Testis (tissue), 2 donors: ENCODE measurements at regions not wholly inside any gene's neighbourhood (a gene's known extent, or its start where the extent isn't known, plus 50 kb on each side); places are given as distances from the start of the nearest gene placed in this dataset.

Source experiments
- CTCF ChIP-seq, 3 experiments: fragments of 450-650 bp in 2 of 3; fragments of 200-600 bp in 1 of 3; sonication (generic) in 1 of 3; IDR thresholded peaks; one replicate each; pipeline ENCODE4 v1.5.1; 2016 to 2019; ENCODE audit warnings: antibody characterized with exemption in 3 of 3, mild to moderate bottlenecking in 2 of 3, moderate library complexity in 1 of 3
- POLR2A ChIP-seq: fragments of 450-650 bp; IDR thresholded peaks from one replicate; pipeline ENCODE4 v1.6.1; 2017; ENCODE audit warnings: antibody characterized with exemption, mild to moderate bottlenecking, moderate library complexity

GRCh38 chr12:60847281-60847680 lies 1251.5 kb downstream of the SLC16A7 start:
- TF ChIP-seq CTCF (IDR thresholded peaks at IDR 0.05) (no peak), POLR2A (no peak)
